Fibroblast of mammary gland (primary cell): ENCODE measurements at regions not wholly inside any gene's neighbourhood (a gene's known extent, or its start where the extent isn't known, plus 50 kb on each side); places are given as distances from the start of the nearest gene placed in this dataset.

Experiments used
- DNase-seq: peaks from one replicate; pipeline ENCODE4 v3.0.0-alpha.2; 2010; ENCODE audit warnings: low read depth
- H3K4me3 ChIP-seq: 2 replicates; pipeline ENCODE4 v1.5.1; 2011; ENCODE audit warnings: low read depth, mild to moderate bottlenecking, low read length, moderate library complexity; ENCODE audit not compliant: control insufficient read depth
- CTCF ChIP-seq: conservative IDR thresholded peaks from 2 replicates; pipeline ENCODE4 v1.5.1; 2011; ENCODE audit warnings: low read depth, low read length, inconsistent platforms; ENCODE audit not compliant: control insufficient read depth, insufficient read depth

GRCh38 chr11:11697796-11698195 is 76.0 kb upstream of the GALNT18 start:
- no peak for DNase-seq
- H3K4me3 ChIP-seq: no peak overlapping the region
- no peak for TF ChIP-seq CTCF

- DNase-seq: no peak
- H3K4me3 ChIP-seq: no peak overlapping the region
- no peak for TF ChIP-seq CTCF
These were observed 69.7 kb upstream of the GALNT18 start for GRCh38 chr11:11691296-11692151.

GRCh38 chr11:11681536-11681935 is 59.7 kb upstream of the GALNT18 start:
- H3K4me3 ChIP-seq: no peak overlapping the region
- DNase-seq: no peak
- TF ChIP-seq CTCF: no peak

GRCh38 chr11:11677672-11678356 is 56.0 kb upstream of the GALNT18 start:
- DNase-seq: no peak
- no peak for TF ChIP-seq CTCF
- H3K4me3 ChIP-seq: no peak overlapping the region

GRCh38 chr11:11675671-11676181 is 53.9 kb upstream of the GALNT18 start:
- H3K4me3 ChIP-seq: no peak overlapping the region
- DNase-seq: no peak
- no peak for TF ChIP-seq CTCF

GRCh38 chr11:11672789-11673188 is 51.0 kb upstream of the GALNT18 start:
- no peak overlapping the region for H3K4me3 ChIP-seq
- no peak for DNase-seq
- TF ChIP-seq CTCF: no peak
